ENCODE measurements at regions not wholly inside any gene's neighbourhood (a gene's known extent, or its start where the extent isn't known, plus 50 kb on each side); places are given as distances from the start of the nearest gene placed in this dataset.

DNA sequence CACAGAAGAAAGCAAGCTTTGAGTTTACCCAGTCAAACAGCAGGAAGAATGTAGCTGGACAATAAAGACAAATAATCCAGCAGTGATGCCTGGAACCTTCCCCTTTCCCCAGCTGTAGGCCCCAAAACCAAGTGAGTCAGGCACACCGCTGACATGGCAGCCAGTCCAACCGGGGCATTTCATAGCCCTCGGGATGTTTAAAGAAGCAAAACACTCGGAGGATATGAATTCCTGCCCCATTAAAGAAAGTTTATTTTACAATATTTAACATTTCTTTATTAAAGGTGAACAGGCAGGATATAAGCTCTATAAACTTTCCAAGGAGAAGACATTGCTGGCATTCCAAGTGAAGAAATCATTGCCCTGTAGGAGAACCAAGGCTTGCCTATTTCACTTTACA, 507.6 kb upstream of the TNP1 start:
- Histone ChIP-seq H3K4me3 (no peak overlapping the region), H3K36me3 (ENCODE audit: control insufficient read depth in 2 of 2, insufficient read depth in 2 of 2, low read length in 1 of 2) (no peaks in the 10 kb centered on the region), H3K9ac (ENCODE audit: control insufficient read depth, insufficient read depth, low read length) (no peak overlapping the region), H3K4me2 (ENCODE audit: control insufficient read depth, insufficient read depth) (no peak overlapping the region), H3K9me3 (replicated peaks; ENCODE audit: control insufficient read depth, insufficient read depth, low read length) (no peaks in the 10 kb centered on the region), H3K79me2 (ENCODE audit: control insufficient read depth, insufficient read depth, low read length) (no peaks in the 10 kb centered on the region), H3K27ac (ENCODE audit: control insufficient read depth, insufficient read depth) (no peak overlapping the region), H2AFZ (ENCODE audit: control insufficient read depth, low read depth, low read length) (no peak overlapping the region), H4K20me1 (ENCODE audit: control insufficient read depth, insufficient read depth) (no peaks in the 10 kb centered on the region), H3K27me3 (replicated peaks in 1 of 2; ENCODE audit: control insufficient read depth in 2 of 2, insufficient read depth in 2 of 2, low read length in 1 of 2) (peaks cover 0 to 2% of the 10 kb centered on the region in 2 experiments; a peak in 1 of 4 replicates), H3K4me1 (ENCODE audit: control insufficient read depth, insufficient read depth, low read length) (no peaks in the 10 kb centered on the region)
- intact Hi-C loops (cut with micrococcal nuclease; ENCODE audit: unreplicated experiment): no loop called here
- 11% methylated on average over 4 of the region's 4 CpGs for WGBS (ENCODE audit: insufficient coverage, insufficient replicate concordance, low lambda C conversion rate, missing lambda C conversion rate)
- ATAC-seq (no peak), DNase-seq (ENCODE audit: low read depth, low spot score) (no peak), FAIRE-seq (no peak)
- POLR2A ChIA-PET: no interaction called here
- SMC1A ChIA-PET (ENCODE audit: uncharacterized antibody, unreplicated experiment): interaction anchor here (0.9 kb wide), 1 partner anchor 9 kb away, joined by 3 read pairs; no protein-coding TSS in a partner anchor
- CTCF ChIA-PET: no interaction called here
- BruUV-seq (replicated peaks): no TSS peak
- in situ Hi-C loops (cut with MboI): no loop called here
- RAD21 ChIA-PET (ENCODE audit: unreplicated experiment): no interaction called here
- TF ChIP-seq CREM (IDR thresholded peaks at IDR 0.05; ENCODE audit: low read depth) (no peak), GABPA (IDR thresholded peaks at IDR 0.05; ENCODE audit: low read depth) (no peak), YY1 (IDR thresholded peaks at IDR 0.05; ENCODE audit: low read depth, low read length) (no peak), MXI1 (IDR thresholded peaks at IDR 0.05; ENCODE audit: low read depth, low read length) (no peak), SUZ12 (IDR thresholded peaks at IDR 0.05; ENCODE audit: unreplicated experiment) (no peak), CHD2 (IDR thresholded peaks at IDR 0.05; ENCODE audit: borderline replicate concordance, low read depth, low read length) (no peak), TAF1 (IDR thresholded peaks at IDR 0.05; ENCODE audit: borderline replicate concordance, low read depth, low read length) (no peak), SP1 (IDR thresholded peaks at IDR 0.05; ENCODE audit: low read depth, low read length) (no peak), ZSCAN29 (IDR thresholded peaks at IDR 0.05) (no peak), CBFB (IDR thresholded peaks at IDR 0.05; ENCODE audit: low read depth) (no peak), ZNF274 (IDR thresholded peaks at IDR 0.05; ENCODE audit: insufficient read depth, insufficient read length) (no peak), EP300 (IDR thresholded peaks at IDR 0.05; ENCODE audit: borderline replicate concordance in 1 of 2, control insufficient read depth in 1 of 2, low read depth in 2 of 2, low read length in 2 of 2) (no peak), POLR2AphosphoS5 (IDR thresholded peaks at IDR 0.05; ENCODE audit: low read length) (no peak)
- TF ChIP-seq, protein P1, sequence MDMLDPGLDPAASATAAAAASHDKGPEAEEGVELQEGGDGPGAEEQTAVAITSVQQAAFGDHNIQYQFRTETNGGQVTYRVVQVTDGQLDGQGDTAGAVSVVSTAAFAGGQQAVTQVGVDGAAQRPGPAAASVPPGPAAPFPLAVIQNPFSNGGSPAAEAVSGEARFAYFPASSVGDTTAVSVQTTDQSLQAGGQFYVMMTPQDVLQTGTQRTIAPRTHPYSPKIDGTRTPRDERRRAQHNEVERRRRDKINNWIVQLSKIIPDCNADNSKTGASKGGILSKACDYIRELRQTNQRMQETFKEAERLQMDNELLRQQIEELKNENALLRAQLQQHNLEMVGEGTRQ (IDR thresholded peaks at IDR 0.05; ENCODE audit: borderline replicate concordance, low read depth, low read length): no peak
- TF ChIP-seq, protein P2, sequence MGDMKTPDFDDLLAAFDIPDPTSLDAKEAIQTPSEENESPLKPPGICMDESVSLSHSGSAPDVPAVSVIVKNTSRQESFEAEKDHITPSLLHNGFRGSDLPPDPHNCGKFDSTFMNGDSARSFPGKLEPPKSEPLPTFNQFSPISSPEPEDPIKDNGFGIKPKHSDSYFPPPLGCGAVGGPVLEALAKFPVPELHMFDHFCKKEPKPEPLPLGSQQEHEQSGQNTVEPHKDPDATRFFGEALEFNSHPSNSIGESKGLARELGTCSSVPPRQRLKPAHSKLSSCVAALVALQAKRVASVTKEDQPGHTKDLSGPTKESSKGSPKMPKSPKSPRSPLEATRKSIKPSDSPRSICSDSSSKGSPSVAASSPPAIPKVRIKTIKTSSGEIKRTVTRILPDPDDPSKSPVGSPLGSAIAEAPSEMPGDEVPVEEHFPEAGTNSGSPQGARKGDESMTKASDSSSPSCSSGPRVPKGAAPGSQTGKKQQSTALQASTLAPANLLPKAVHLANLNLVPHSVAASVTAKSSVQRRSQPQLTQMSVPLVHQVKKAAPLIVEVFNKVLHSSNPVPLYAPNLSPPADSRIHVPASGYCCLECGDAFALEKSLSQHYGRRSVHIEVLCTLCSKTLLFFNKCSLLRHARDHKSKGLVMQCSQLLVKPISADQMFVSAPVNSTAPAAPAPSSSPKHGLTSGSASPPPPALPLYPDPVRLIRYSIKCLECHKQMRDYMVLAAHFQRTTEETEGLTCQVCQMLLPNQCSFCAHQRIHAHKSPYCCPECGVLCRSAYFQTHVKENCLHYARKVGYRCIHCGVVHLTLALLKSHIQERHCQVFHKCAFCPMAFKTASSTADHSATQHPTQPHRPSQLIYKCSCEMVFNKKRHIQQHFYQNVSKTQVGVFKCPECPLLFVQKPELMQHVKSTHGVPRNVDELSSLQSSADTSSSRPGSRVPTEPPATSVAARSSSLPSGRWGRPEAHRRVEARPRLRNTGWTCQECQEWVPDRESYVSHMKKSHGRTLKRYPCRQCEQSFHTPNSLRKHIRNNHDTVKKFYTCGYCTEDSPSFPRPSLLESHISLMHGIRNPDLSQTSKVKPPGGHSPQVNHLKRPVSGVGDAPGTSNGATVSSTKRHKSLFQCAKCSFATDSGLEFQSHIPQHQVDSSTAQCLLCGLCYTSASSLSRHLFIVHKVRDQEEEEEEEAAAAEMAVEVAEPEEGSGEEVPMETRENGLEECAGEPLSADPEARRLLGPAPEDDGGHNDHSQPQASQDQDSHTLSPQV (IDR thresholded peaks at IDR 0.05): no peak
- TF ChIP-seq, protein P3, sequence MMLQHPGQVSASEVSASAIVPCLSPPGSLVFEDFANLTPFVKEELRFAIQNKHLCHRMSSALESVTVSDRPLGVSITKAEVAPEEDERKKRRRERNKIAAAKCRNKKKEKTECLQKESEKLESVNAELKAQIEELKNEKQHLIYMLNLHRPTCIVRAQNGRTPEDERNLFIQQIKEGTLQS (IDR thresholded peaks at IDR 0.05; ENCODE audit: borderline replicate concordance, extremely low read depth, low read depth, low read length): no peak
- TF ChIP-seq, protein P4, sequence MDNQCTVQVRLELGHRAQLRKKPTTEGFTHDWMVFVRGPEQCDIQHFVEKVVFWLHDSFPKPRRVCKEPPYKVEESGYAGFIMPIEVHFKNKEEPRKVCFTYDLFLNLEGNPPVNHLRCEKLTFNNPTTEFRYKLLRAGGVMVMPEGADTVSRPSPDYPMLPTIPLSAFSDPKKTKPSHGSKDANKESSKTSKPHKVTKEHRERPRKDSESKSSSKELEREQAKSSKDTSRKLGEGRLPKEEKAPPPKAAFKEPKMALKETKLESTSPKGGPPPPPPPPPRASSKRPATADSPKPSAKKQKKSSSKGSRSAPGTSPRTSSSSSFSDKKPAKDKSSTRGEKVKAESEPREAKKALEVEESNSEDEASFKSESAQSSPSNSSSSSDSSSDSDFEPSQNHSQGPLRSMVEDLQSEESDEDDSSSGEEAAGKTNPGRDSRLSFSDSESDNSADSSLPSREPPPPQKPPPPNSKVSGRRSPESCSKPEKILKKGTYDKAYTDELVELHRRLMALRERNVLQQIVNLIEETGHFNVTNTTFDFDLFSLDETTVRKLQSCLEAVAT (IDR thresholded peaks at IDR 0.05): no peak
- TF ChIP-seq, protein P5, sequence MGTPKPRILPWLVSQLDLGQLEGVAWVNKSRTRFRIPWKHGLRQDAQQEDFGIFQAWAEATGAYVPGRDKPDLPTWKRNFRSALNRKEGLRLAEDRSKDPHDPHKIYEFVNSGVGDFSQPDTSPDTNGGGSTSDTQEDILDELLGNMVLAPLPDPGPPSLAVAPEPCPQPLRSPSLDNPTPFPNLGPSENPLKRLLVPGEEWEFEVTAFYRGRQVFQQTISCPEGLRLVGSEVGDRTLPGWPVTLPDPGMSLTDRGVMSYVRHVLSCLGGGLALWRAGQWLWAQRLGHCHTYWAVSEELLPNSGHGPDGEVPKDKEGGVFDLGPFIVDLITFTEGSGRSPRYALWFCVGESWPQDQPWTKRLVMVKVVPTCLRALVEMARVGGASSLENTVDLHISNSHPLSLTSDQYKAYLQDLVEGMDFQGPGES (IDR thresholded peaks at IDR 0.05): no peak

All from GM12878 (cell line).